ENCODE measurements at regions not wholly inside any gene's neighbourhood (a gene's known extent, or its start where the extent isn't known, plus 50 kb on each side); places are given as distances from the start of the nearest gene placed in this dataset.

DNA sequence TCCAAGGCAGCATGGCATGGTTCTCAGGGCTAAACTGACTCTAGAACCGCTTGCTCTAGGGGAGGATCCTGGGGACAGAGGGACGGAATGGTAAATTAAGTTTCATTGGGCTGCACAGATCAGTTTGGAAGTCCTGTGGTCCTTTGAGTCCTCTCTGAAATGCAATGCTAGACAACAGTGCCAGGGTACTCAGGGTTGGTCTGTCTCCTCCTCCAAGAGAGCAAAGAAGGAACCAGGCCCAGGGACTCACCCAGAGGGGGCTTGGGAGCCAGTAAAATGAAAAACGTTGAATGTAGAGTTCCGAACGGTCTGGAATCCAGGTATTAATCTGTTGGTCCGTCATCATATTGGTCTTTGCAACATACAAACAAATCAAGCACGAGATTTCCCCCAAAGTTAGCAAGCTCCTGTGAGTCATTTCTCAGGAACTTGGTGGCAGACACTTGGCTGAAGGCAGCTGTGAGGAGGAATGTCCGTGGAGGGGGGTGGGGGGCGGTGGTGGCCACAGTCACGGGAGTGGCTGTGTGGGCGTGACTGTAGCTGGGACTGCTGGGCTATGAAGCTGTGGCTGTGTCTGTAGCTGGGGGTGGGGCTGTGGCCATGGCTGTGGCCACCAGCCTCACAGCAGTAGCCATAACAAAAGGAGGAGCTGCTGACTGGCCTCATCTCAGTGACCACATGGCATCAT lies 361.0 kb downstream of the SHQ1 start:
- intact Hi-C loops (cut with DNase I), result no loop called here
- peak in 5 of 42 donors; percentile 8 to 34 (median 19) for DNase-seq

DNA sequence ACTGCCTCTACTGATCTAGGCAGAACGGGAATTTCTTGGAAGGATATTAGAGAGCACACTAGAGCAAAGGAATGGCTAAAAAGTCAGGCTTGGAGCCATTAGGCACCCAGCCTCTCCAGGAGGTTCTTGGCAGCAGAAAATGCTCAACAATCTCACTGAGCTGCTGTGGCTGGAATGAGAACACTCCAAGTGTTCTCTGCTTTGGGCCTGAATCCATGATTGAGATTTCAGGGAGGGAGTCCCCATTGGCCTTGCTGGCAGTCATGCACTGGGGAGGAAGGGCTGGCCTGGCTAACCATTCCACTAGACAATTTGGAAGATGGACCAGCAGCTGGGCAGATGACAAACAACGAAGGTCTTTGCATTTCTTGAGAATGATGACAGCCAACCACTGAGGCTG lies 362.6 kb downstream of the SHQ1 start:
- DNase-seq, result peak in 25 of 42 donors; percentile 10 to 69 (median 25)
- intact Hi-C loops (cut with DNase I), result no loop called here

DNA sequence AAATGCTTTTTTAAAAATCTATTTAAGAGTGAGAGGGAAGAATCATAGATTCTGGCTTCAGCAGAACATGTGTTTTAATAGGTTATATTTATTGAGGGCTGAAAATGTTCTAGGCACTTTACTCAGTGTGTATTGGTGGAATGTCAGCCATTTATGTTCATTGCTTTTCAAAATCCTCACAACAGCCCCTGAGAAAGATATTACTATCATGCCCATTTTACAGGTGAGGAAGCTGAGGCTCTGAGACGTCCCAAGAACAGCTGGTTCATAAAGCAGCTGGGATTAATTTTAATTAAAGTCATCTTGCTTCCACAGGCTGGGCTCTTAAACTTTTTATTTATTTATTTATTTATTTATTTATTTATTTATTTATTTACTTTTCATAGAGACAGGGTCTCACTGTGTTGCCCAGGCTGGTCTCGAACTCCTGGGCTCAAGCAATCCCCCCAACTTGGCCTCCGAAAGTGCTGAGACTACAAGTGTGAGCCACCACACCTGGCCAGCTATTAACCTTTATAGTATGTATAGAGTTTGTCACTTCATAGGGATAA lies 364.6 kb downstream of the SHQ1 start:
- DNase-seq, result no peak
- intact Hi-C loops (cut with DNase I), result no loop called here

DNA sequence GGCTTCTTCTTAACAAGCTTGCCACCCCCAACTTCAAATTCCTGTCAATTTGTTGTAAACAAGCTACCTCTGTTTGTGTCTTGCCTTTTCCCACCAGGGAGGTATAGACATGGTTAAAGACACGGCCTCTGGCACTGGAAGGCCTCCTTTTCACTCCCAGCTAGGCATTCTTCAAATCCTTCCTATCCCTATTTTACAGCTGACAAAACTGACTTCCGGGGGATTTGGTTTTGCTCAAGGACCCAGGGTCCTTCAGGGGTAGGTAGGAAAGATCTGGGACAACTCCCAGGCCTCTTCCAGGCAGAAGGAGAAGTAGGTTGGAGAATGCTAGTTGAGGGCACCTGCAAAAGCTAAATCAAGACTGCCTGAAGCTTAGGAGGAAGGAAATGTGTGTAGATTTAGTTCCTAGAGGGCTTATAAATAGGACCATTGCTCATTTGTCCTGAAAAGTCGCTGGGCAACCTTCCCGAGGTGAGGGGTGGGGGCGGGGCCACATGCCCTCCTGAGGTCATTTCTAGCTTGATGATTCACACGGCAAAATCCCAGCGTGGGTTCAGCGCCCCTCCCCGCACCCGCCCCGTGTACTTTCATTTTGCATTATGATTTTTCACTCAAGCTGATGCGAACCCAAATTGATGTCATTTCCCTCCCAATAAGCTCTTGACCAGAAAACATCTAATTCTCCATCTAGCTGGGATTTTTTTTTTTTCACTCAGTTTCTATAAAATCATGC lies 365.5 kb downstream of the SHQ1 start:
- DNase-seq, result no peak
- intact Hi-C loops (cut with DNase I), result no loop called here

- no peak for DNase-seq
- intact Hi-C loops (cut with DNase I), result no loop called here
These were observed 366.7 kb downstream of the SHQ1 start for GRCh38 chr3:72481542-72481941.

DNA sequence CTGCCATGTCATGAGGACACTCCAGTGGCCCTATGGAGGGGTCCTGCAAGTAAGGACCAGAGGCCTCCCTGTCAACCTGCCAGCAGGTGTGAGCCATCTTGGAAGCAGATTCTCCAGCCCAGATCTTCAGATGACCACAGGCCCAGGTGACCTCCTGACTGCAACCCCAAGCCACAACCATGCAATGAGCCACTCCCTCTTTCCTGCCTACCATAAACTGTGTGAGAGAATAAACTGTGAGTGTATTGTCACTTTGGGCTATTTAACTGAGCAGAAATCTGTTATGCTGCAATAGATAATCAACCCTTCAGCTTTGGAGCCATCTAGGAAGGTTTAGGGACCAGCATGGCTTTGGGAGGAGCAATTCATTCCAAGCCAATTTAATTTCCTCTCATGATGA lies 367.9 kb downstream of the SHQ1 start:
- no peak for DNase-seq
- intact Hi-C loops (cut with DNase I), result no loop called here

GRCh38 chr3:72479651-72480215 lies 368.5 kb downstream of the SHQ1 start:
- intact Hi-C loops (cut with DNase I), result no loop called here
- no peak for DNase-seq

GRCh38 chr3:72476139-72476483 lies 372.1 kb downstream of the SHQ1 start:
- DNase-seq, result no peak
- intact Hi-C loops (cut with DNase I), result no loop called here

GRCh38 chr3:72475258-72476138 lies 372.7 kb downstream of the SHQ1 start:
- DNase-seq, result no peak
- intact Hi-C loops (cut with DNase I), result no loop called here

DNA sequence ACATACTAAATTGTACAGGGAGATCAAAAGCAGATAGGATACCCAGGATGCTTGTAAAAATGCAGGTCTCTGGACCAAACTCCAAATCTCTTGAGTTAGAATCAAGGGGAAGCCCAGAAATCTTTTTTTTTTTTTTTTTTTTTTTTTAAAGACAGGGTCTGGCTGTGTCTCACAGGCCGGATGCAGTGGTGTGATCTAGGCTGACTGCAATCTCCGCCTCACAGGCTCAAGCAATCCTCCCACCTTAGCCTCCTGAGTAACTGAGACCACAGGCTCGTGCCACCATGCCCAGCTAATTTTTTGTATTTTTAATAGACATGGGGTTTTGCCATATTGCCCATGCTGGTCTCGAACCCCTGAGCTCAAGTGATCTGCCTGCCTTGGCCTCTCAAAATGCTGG lies 373.5 kb downstream of the SHQ1 start:
- intact Hi-C loops (cut with DNase I), result no loop called here

GRCh38 chr3:72473156-72473555 lies 375.1 kb downstream of the SHQ1 start:
- intact Hi-C loops (cut with DNase I), result no loop called here
- no peak for DNase-seq

More for the DNA sequence above, 373.5 kb downstream of the SHQ1 start:
- no peak for DNase-seq

GRCh38 chr3:72470904-72471417 lies 377.3 kb downstream of the SHQ1 start:
- no peak for DNase-seq
- intact Hi-C loops (cut with DNase I), result no loop called here

DNA sequence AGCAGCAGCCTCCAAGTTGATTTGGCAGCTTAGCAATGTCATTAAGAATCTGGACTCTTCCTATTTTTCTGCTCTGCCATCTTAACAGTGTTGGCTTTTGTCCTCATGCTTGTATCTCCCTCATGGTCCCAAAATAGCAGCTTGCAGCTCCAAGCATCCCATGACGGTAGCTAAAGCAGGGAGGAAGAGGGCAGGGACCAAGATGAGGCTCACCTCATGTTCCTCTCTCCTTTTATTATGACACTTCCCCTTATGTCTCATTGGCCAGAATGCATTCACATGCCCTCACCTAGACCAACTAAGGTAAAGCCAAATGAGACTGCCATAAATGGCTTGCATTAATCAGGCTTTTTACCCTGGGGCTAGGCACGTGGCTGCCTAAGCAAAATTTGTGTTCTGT lies 382.4 kb downstream of the SHQ1 start:
- intact Hi-C loops (cut with DNase I), result no loop called here
- no peak for DNase-seq

- intact Hi-C loops (cut with DNase I), result no loop called here
- no peak for DNase-seq
These were observed 385.2 kb downstream of the SHQ1 start for GRCh38 chr3:72463083-72463482.

DNA sequence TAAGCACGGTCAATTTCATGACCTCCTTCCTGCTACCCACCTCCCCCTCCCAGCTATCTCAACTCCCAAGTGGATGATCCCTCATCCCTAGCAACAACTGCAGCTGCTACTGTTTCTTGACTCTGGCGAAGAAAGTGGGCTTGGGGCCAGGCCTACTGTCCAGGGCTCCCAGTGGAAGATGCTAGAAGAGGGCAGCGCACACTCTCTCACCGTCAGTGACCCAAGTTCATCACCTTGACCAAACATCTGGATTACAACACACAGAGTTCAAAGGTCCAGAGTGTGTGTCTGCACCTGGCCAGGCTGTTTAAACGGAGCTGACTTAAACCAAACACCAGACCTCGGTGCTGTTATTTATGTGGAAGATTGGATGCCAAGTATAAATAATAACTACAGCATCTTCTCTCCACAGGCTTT lies 385.6 kb downstream of the SHQ1 start:
- peak in 13 of 42 donors; percentile 14 to 58 (median 28) for DNase-seq
- intact Hi-C loops (cut with DNase I), result no loop called here

GRCh38 chr3:72461787-72462186 lies 386.5 kb downstream of the SHQ1 start:
- intact Hi-C loops (cut with DNase I), result no loop called here
- DNase-seq, result no peak

DNA sequence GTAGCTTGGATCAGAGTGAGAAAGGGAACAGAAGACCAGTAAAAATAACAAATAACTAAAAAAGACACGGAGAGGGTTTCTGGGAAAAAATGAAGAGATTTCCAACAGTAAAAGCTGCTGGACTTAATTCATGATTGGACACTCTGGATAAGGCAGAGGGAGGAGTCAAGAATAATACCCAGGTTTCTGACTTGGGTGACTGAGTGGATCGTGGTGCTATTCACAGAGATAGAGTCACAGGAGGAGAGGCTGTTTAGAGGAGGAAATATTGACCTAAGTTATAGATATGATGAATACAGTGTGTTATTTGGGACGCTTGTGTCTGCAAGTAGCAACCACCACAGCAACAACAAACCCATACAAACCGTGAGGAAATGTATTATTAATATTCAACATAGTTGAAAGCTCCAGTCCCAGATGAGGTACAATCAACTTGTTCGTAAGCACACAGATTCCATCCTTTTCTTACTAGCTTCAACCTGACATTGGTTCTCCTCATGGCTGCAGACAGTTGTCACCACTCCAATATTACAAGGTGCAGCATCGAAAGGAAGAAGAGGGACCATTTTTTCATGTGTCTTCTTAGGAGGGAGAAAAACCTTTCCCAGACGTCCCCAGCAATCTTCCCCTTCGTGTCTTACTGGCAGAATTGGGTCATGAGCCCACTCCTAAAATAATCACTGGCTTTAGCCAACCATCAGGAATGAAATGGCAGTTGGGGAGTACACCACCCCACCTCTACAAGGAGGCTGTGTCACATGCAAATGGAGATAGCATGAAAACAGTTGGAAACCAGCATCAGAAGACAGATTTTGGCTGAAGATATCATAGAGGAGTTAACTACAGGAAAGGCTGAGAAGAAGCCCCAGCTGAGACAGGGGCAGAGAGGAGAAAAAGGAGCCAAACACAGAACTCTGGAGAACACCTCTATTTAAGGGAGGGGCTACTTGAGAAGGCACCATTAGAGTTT lies 387.8 kb downstream of the SHQ1 start:
- intact Hi-C loops (cut with DNase I), result no loop called here
- no peak for DNase-seq

- no peak for DNase-seq
- intact Hi-C loops (cut with DNase I), result no loop called here
These were observed 388.7 kb downstream of the SHQ1 start for GRCh38 chr3:72459588-72459987.

All from head of caudate nucleus (tissue), 42 donors.